Iris pigment epithelial cell (primary cell): ENCODE measurements at regions not wholly inside any gene's neighbourhood (a gene's known extent, or its start where the extent isn't known, plus 50 kb on each side); places are given as distances from the start of the nearest gene placed in this dataset.
"Not testable (repeated sequence)": the region's sequence is repeated elsewhere in the genome, so short reads cannot be mapped to it uniquely, and the experiment has no call there.

Experiments used
- DNase-seq: peaks from one replicate; pipeline ENCODE4 v3.0.0-alpha.2; 2011; ENCODE audit warnings: low read depth

GRCh38 chrX:8105531-8105930 lies 65.5 kb downstream of the VCX2 start:
- no peak for DNase-seq

- DNase-seq: no peak
Observed at GRCh38 chrX:8103655-8104054, 67.4 kb downstream of the VCX2 start.

- no peak for DNase-seq
Observed at GRCh38 chrX:8091510-8091909, 79.6 kb downstream of the VCX2 start.

GRCh38 chrX:8090906-8091305 lies 80.2 kb downstream of the VCX2 start:
- DNase-seq: no peak

GRCh38 chrX:8090482-8090881 lies 80.6 kb downstream of the VCX2 start:
- no peak for DNase-seq

- no peak for DNase-seq
Observed at GRCh38 chrX:8089141-8089540, 81.9 kb downstream of the VCX2 start.

- peak; percentile 66 for DNase-seq
Observed at GRCh38 chrX:8084006-8084405, 87.1 kb downstream of the VCX2 start.

- no peak for DNase-seq
Observed at GRCh38 chrX:8083286-8083685, 87.8 kb downstream of the VCX2 start.

GRCh38 chrX:8075636-8076035 lies 95.4 kb downstream of the VCX2 start:
- DNase-seq: no peak

GRCh38 chrX:8067754-8068462 lies 103.2 kb downstream of the VCX2 start:
- DNase-seq: peak; percentile 41

- no peak for DNase-seq
Observed at GRCh38 chrX:8052909-8053308, 118.2 kb downstream of the VCX2 start.

- DNase-seq: no peak
Observed at GRCh38 chrX:8049827-8050226, 121.2 kb downstream of the VCX2 start.

- no peak for DNase-seq
Observed at GRCh38 chrX:8048466-8048865, 121.3 kb upstream of the PNPLA4 start.

GRCh38 chrX:8044947-8045346 lies 117.7 kb upstream of the PNPLA4 start:
- DNase-seq: no peak

GRCh38 chrX:8043546-8043945 lies 116.3 kb upstream of the PNPLA4 start:
- no peak for DNase-seq

- no peak for DNase-seq
Observed at GRCh38 chrX:8043121-8043520, 115.9 kb upstream of the PNPLA4 start.

GRCh38 chrX:8042304-8042703 lies 115.1 kb upstream of the PNPLA4 start:
- no peak for DNase-seq

- not testable (repeated sequence) for DNase-seq
Observed at GRCh38 chrX:8039711-8040110, 112.5 kb upstream of the PNPLA4 start.

- DNase-seq: no peak
Observed at GRCh38 chrX:8037593-8038348, 110.6 kb upstream of the PNPLA4 start.

- no peak for DNase-seq
Observed at GRCh38 chrX:8036914-8037313, 109.7 kb upstream of the PNPLA4 start.

- DNase-seq: no peak
Observed at GRCh38 chrX:8034058-8034457, 106.8 kb upstream of the PNPLA4 start.

- DNase-seq: no peak
Observed at GRCh38 chrX:8033175-8033574, 106.0 kb upstream of the PNPLA4 start.

GRCh38 chrX:8030361-8030760 lies 103.1 kb upstream of the PNPLA4 start:
- no peak for DNase-seq

- DNase-seq: no peak
Observed at GRCh38 chrX:8027827-8028226, 100.6 kb upstream of the PNPLA4 start.
